ENCODE measurements at regions not wholly inside any gene's neighbourhood (a gene's known extent, or its start where the extent isn't known, plus 50 kb on each side); places are given as distances from the start of the nearest gene placed in this dataset.

- TF ChIP-seq CTCF (IDR thresholded peaks at IDR 0.05) (no peak), POLR2A (IDR thresholded peaks at IDR 0.05) (no peak), POLR2AphosphoS5 (IDR thresholded peaks at IDR 0.05; ENCODE audit: insufficient read depth in 1 of 2, low read depth in 1 of 2) (no peak)
Observed at GRCh38 chr22:22150457-22150856, 94.1 kb upstream of the VPREB1 start.

Measured in vagina (tissue), 2 donors.